GM10847 (cell line): ENCODE measurements at regions not wholly inside any gene's neighbourhood (a gene's known extent, or its start where the extent isn't known, plus 50 kb on each side); places are given as distances from the start of the nearest gene placed in this dataset.

ENCODE experiments used
- POLR2A ChIP-seq: IDR thresholded peaks from 2 replicates; pipeline ENCODE4 v1.6.1; 2011; ENCODE audit not compliant: insufficient read length; ENCODE audit errors: extremely low read depth

DNA sequence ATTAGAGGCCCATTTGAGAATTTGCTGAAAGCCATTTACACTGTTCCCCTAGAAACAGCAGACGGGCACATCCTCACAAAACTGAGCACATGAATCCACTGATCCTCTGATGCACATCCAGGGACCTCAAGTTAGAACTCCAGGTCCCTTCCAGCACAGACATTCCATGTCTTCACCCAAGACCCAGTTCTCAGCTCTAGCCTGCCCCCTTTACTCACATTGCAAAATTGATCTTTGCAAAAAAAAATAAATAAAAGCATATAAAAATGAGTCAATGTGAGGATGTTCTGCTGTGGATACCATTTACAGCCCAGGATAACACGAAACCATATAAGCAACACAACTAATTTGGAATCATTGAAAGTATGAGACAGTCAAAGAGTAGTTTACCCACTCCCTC, 458.2 kb upstream of the JARID2 start:
- TF ChIP-seq POLR2A: no peak

DNA sequence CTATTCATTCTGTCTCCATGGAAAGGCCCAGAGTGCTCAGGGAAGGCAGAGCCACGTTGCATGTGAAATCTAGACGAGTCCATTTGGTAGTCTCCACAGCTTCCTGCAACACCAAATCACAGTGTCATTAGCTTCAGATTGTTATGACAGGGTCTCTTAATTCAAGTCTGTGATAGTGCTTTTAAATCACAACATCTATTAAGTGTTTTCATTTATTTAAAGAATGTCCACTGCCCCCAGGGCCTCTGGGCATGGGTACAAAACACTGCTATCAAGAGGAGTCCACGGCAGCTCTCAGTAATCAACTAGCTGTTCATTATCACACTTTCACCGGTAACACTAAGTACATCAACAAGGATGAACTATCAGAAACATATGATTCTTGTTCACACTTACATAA, 455.9 kb upstream of the JARID2 start:
- no peak for TF ChIP-seq POLR2A

- TF ChIP-seq POLR2A: no peak
These were observed 454.9 kb upstream of the JARID2 start for GRCh38 chr6:14790976-14791375.

DNA sequence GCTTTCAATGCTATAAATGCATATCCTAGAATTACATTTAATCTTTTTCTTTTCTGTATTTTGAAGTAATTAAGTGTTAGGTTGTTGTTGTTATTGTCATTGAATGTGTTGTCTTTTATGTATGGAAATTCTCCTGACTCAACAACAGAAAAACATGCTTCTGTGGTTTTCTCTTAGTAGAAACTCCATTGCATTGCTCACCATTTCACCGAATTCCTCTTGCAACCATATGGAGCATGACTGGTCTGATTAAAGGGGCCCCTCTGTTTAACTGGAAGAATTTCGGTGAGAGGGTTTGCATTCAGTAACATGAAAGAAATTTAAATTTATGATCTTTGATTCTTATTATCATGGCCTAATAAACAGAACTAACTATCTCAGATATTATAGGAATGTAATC, 454.3 kb upstream of the JARID2 start:
- no peak for TF ChIP-seq POLR2A

GRCh38 chr6:14792118-14792955, 453.5 kb upstream of the JARID2 start:
- TF ChIP-seq POLR2A: no peak

DNA sequence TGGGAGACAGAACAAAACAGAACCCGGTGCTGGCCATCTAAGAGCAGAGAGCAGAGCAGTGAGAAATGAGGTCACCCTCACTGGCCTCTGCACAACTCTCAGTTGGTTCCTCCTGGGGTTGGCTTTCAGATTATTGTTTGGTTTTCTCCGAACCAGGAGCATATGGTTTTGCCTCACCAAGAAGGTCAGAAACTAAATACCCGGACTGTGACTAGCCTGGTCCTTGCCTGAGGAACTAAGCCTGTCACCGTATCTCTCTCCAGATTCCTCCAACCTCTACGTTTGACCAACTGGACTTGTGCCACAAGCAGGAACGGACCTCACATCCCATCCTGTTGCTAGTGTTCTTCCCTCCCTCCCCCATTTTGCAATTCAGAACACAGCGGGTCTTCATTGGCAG, 450.4 kb upstream of the JARID2 start:
- no peak for TF ChIP-seq POLR2A

- no peak for TF ChIP-seq POLR2A
These were observed 448.7 kb upstream of the JARID2 start for GRCh38 chr6:14796974-14797762.

- no peak for TF ChIP-seq POLR2A
These were observed 447.8 kb upstream of the JARID2 start for GRCh38 chr6:14797875-14798593.

GRCh38 chr6:14798594-14798982, 447.3 kb upstream of the JARID2 start:
- no peak for TF ChIP-seq POLR2A

GRCh38 chr6:14798996-14799588, 446.8 kb upstream of the JARID2 start:
- no peak for TF ChIP-seq POLR2A

GRCh38 chr6:14799928-14800327, 445.9 kb upstream of the JARID2 start:
- no peak for TF ChIP-seq POLR2A

DNA sequence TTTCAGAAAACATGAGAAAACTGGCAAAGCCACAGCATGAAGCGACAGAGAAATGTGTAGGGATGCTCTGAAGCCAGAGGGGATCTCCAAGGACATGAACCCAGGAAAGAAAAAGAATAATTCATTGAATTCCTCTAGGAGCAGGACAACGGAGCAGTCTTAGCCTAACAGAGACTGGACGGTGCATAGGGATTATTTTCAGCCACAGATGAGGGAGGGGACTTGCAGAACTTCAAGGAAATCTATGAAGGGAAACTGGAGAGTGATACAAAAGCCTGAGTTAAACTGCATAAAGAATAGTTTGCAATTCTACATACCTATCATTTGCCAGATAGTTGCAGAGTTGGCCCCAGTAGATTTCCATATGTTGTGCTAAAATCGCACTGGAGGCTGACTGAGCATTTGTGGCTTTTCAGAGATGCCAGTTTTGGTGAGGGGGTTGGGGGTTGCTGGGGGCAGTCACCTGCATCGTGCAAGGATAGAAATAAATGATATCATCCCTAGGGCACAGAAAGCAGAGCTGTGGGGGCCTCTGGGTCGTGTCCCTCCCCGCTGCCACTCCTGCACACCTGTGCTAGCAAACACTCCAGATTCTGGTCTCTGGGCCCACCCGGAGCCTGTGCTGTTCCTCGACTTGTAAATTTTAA, 443.2 kb upstream of the JARID2 start:
- no peak for TF ChIP-seq POLR2A

- TF ChIP-seq POLR2A: no peak
These were observed 441.7 kb upstream of the JARID2 start for GRCh38 chr6:14804001-14804784.

- no peak for TF ChIP-seq POLR2A
These were observed 441.1 kb upstream of the JARID2 start for GRCh38 chr6:14804785-14805210.
